HFF-Myc (cell line): ENCODE measurements at regions not wholly inside any gene's neighbourhood (a gene's known extent, or its start where the extent isn't known, plus 50 kb on each side); places are given as distances from the start of the nearest gene placed in this dataset.
A peak's percentile ranks its signal among the peaks of the same experiment; 100 is the strongest.

Source experiments
- DNase-seq: peaks from one replicate; pipeline ENCODE4 v3.0.0-alpha.2; 2011; ENCODE audit warnings: low read depth; ENCODE audit errors: extremely low read depth
- H3K4me3 ChIP-seq: replicated peaks from 2 replicates; pipeline ENCODE4 v1.5.1; 2011; ENCODE audit warnings: low read depth, mild to moderate bottlenecking, control low read depth, low read length
- CTCF ChIP-seq: IDR thresholded peaks from 2 replicates; pipeline ENCODE4 v1.5.1; 2012; ENCODE audit warnings: mild to moderate bottlenecking, low read depth, low read length, control low read depth; ENCODE audit errors: missing control alignments

GRCh38 chr11:123282597-123282996, 87.5 kb upstream of the CLMP start:
- TF ChIP-seq CTCF = no peak
- no peak overlapping the region for H3K4me3 ChIP-seq
- DNase-seq = no peak

DNA sequence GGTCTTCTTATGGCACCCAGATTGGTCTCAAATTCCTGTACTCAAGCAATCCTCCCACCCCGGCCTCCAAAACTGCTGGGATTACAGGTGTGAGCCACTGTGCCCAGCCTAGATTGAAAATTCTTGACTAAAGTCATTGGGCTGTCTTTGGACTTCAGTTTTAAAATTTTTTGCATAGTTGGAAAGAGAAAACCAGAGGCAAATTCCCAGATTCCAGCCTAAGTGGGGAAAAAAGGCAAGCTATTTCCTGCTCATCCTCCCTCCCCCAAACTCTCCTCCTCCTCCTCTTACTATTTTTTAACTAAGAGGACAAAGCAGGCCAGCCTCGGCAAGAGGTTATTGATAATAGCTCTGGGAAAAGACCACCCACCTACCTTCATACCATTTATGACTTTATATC, 78.6 kb upstream of the CLMP start:
- no peak overlapping the region for H3K4me3 ChIP-seq
- no peak for TF ChIP-seq CTCF
- DNase-seq = no peak

DNA sequence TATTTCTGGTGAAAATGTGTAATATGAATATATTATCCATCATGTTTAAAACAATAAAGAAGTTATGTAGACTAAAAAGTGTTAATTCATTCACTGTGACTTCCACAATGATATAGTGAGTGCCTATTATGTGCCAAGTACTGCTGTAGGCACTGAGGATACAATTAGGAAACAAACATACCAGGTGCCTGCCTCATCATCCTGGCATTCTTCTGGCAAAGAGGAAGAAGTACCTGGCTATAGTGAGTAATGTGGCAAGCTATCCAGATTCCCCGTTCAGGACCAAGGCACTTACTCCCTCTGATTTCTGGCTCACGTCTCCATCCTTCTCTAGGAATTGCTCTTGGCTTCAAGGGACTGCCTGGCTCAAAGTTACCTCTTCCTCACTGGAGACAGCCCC, 77.5 kb upstream of the CLMP start:
- no peak for DNase-seq
- TF ChIP-seq CTCF = no peak
- H3K4me3 ChIP-seq = no peak overlapping the region

DNA sequence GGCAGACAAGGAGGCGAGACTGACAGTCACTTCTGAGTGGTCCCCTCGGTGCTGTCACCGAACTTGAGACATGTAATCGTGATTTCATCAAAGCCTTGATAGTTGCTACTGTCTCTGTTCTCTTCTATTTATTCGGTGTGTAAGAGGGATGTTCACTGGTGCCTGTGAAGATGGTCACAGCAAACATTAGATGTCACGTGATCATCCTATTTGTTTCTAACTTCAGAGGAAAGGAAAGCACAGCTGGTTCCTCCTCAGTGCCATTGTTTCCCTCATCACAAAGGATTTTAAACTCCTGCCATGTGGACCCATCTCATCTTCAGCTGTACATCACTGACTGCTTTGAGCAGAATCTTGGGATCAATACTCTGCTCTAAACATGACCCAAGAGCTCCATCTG, 73.1 kb upstream of the CLMP start:
- DNase-seq = no peak
- TF ChIP-seq CTCF = no peak
- no peak overlapping the region for H3K4me3 ChIP-seq

GRCh38 chr11:123265951-123266350, 70.9 kb upstream of the CLMP start:
- no peak for DNase-seq
- H3K4me3 ChIP-seq = no peak overlapping the region
- no peak for TF ChIP-seq CTCF

- no peak overlapping the region for H3K4me3 ChIP-seq
- no peak for DNase-seq
- TF ChIP-seq CTCF = no peak
Measured at GRCh38 chr11:123264431-123264780, 69.4 kb upstream of the CLMP start.

DNA sequence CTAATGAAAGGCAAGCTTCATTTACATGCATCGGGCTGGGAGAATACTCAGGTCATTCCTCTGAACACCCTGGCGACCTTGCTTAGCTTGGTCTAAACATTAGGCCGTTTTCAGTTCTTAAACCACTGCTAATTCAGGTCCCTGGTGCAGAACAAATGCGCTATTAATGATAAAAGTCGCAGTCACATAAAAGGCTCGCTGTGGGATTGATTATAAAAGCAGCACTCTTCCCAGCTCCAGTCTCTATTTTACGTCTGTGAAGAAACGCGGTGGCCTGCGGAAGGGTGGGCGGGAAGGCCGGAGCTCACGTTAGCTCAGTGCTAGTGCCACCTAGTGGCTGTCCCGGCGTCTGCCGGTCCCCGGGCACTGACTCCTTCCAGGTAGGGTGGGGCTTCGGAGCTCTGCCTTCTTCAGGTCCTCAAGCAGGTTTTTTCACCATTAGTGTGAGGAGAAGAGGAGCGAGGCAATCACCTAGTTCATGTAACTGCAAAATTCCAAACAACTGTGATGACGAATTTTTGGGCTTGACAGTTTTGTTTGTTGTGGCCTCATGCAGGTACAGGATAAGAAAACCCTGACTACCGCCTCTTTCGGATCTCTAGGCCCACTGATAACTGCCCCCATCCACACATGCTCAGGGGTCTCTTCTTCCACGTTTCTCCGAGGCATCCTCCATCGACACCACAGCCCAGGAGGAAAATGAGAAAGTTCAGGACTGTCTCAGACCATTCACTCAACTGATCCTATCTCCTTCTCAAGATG, 66.5 kb upstream of the CLMP start:
- no peak overlapping the region for H3K4me3 ChIP-seq
- TF ChIP-seq CTCF = peak; percentile 98
- peak; percentile 35 for DNase-seq
